ENCODE measurements at regions not wholly inside any gene's neighbourhood (a gene's known extent, or its start where the extent isn't known, plus 50 kb on each side); places are given as distances from the start of the nearest gene placed in this dataset.

DNA sequence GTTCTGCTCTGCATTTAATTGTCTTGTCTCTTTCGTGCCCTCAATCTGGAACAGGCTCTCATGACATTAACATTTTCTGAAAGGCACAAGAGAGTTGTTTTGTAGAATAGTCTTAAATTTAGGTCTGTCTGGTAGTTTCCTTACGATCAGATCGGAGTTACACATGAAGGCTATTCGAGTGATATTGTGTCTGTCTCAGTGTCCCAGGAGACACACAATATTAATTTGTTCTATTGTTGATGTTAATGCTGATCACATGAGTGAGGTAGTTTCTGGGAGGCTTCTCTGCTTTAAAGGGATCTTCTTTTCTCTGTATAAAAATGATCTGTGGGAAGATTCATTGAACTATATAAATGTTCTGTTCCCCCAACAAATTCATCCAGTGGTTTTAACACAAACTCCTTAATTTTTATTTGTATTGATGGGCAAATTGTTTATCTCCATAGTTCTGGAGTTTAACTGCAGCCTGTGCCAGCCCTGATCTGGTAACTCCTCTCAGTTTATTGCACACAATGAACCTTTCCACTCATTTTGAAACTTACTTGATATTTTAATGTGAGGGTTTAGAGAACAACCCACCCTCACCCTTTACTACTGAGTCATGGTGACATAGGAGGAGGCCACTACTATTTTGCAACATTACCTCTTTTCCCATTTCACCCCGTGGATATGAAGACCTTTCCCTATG lies 223.0 kb downstream of the CBLN4 start:
- TF ChIP-seq YY1 (IDR thresholded peaks at IDR 0.05; ENCODE audit: insufficient read depth, insufficient read length) = no peak
- no peak for TF ChIP-seq ZNF274 (IDR thresholded peaks at IDR 0.05; ENCODE audit: low read depth, low read length)
